Neural cell (in vitro differentiated cells): ENCODE measurements at regions not wholly inside any gene's neighbourhood (a gene's known extent, or its start where the extent isn't known, plus 50 kb on each side); places are given as distances from the start of the nearest gene placed in this dataset.

Source experiments
- H2AFZ ChIP-seq: fragments of 200-600, 300-800 bp; sonication (generic), shearing (Covaris generic); 2 replicates; pipeline ENCODE4 v1.6.0; 2014; ENCODE audit warnings: low read depth, mild to moderate bottlenecking, antibody characterized with exemption, low read length, moderate library complexity
- H3F3A ChIP-seq: fragments of 200-600 bp; shearing (Covaris generic); 2 replicates; pipeline ENCODE4 v1.6.1; 2016; ENCODE audit warnings: mild to moderate bottlenecking, moderate library complexity, mixed read lengths, antibody characterized with exemption, low read length; ENCODE audit not compliant: insufficient read depth, poor library complexity, severe bottlenecking
- H3K27ac ChIP-seq: fragments of 200-600, 300-800 bp; sonication (generic), shearing (Covaris generic); 2 replicates; pipeline ENCODE4 v1.5.1; 2014; ENCODE audit warnings: mild to moderate bottlenecking, low read length, moderate library complexity
- H3K27me3 ChIP-seq: fragments of 300-800, 200-600 bp; sonication (generic), shearing (Covaris generic); 2 replicates; pipeline ENCODE4 v1.6.0; 2014; ENCODE audit warnings: mild to moderate bottlenecking, low read depth, low read length, moderate library complexity; ENCODE audit not compliant: insufficient read depth
- H3K36me3 ChIP-seq: fragments of 300-800, 200-600 bp; sonication (generic), shearing (Covaris generic); 2 replicates; pipeline ENCODE4 v1.5.1; 2014; ENCODE audit warnings: mild to moderate bottlenecking, antibody characterized with exemption, low read length, moderate library complexity; ENCODE audit not compliant: insufficient read depth
- H3K4me2 ChIP-seq: fragments of 300-800, 200-600 bp; sonication (generic), shearing (Covaris generic); 2 replicates; pipeline ENCODE4 v1.6.0; 2014; ENCODE audit warnings: mild to moderate bottlenecking, low read length
- H3K4me3 ChIP-seq: fragments of 300-800, 200-600 bp; sonication (generic), shearing (Covaris generic); 2 replicates; pipeline ENCODE4 v1.5.1; 2014; ENCODE audit warnings: mild to moderate bottlenecking, low read length, moderate library complexity
- H3K79me2 ChIP-seq: fragments of 200-600 bp; shearing (Covaris generic); replicated peaks from 2 replicates; pipeline ENCODE4 v1.6.0; 2014; ENCODE audit warnings: mild to moderate bottlenecking, low read length, moderate library complexity; ENCODE audit not compliant: insufficient read depth
- H3K9ac ChIP-seq: fragments of 300-800, 200-600 bp; sonication (generic), shearing (Covaris generic); 2 replicates; pipeline ENCODE4 v1.6.1; 2016; ENCODE audit warnings: mild to moderate bottlenecking, low read length, mixed read lengths
- H3K9me2 ChIP-seq: fragments of 200-600 bp; shearing (Covaris generic); 2 replicates; pipeline ENCODE4 v1.6.1; 2016; ENCODE audit warnings: mild to moderate bottlenecking, low read length, mixed read lengths; ENCODE audit not compliant: insufficient read depth
- H3K9me3 ChIP-seq: fragments of 200-600, 300-800 bp; sonication (generic), shearing (Covaris generic); 2 replicates; pipeline ENCODE4 v1.6.1; 2016; ENCODE audit warnings: mild to moderate bottlenecking, mixed run types, low read length, moderate library complexity, mixed read lengths
- H4K20me1 ChIP-seq: fragments of 200-600 bp; shearing (Covaris generic); 2 replicates; pipeline ENCODE4 v1.6.1; 2016; ENCODE audit warnings: mild to moderate bottlenecking, mixed run types; ENCODE audit not compliant: insufficient read depth
- EP300 ChIP-seq: fragments of 450-650 bp; conservative IDR thresholded peaks from 2 replicates; pipeline ENCODE4 v1.6.1; 2014; ENCODE audit warnings: antibody characterized with exemption, mild to moderate bottlenecking, moderate library complexity; ENCODE audit not compliant: poor library complexity, severe bottlenecking
- EZH2 ChIP-seq: fragments of 200-600, 300-800 bp; shearing (Covaris generic), sonication (generic); IDR thresholded peaks from 2 replicates; pipeline ENCODE4 v1.6.1; 2014; ENCODE audit warnings: antibody characterized with exemption, low read length, borderline replicate concordance, mild to moderate bottlenecking; ENCODE audit not compliant: insufficient read depth, poor library complexity, severe bottlenecking
- MXI1 ChIP-seq: fragments of 450-650 bp; conservative IDR thresholded peaks from 2 replicates; pipeline ENCODE4 v1.6.1; 2014; ENCODE audit warnings: antibody characterized with exemption, mild to moderate bottlenecking; ENCODE audit not compliant: poor library complexity, severe bottlenecking
- POLR2AphosphoS5 ChIP-seq: IDR thresholded peaks from 2 replicates; pipeline ENCODE4 v1.6.1; 2012
- RAD21 ChIP-seq: fragments of 450-650 bp; conservative IDR thresholded peaks from 2 replicates; pipeline ENCODE4 v1.6.1; 2014; ENCODE audit warnings: antibody characterized with exemption, mild to moderate bottlenecking, moderate library complexity
- SMC3 ChIP-seq: fragments of 450-650 bp; conservative IDR thresholded peaks from 2 replicates; pipeline ENCODE4 v1.6.1; 2014; ENCODE audit warnings: antibody characterized with exemption, mild to moderate bottlenecking, moderate library complexity; ENCODE audit not compliant: poor library complexity
- TAF1 ChIP-seq: IDR thresholded peaks from 2 replicates; pipeline ENCODE4 v1.6.1; 2012; ENCODE audit warnings: low read depth
- TF ChIP-seq, protein P1 (sequence below): IDR thresholded peaks from 2 replicates; pipeline ENCODE4 v1.6.1; 2012; ENCODE audit warnings: borderline replicate concordance
- TF ChIP-seq, protein P2 (sequence below): fragments of 450-650 bp; IDR thresholded peaks from 2 replicates; pipeline ENCODE4 v1.5.1; 2014; ENCODE audit warnings: antibody characterized with exemption, mild to moderate bottlenecking, moderate library complexity; ENCODE audit not compliant: poor library complexity, severe bottlenecking

- H3K79me2 ChIP-seq: no peaks in the 10 kb centered on the region
- no peak overlapping the region for H3K4me3 ChIP-seq
- no peaks in the 10 kb centered on the region for H3K36me3 ChIP-seq
- no peak overlapping the region for H2AFZ ChIP-seq
- H4K20me1 ChIP-seq: no peaks in the 10 kb centered on the region
- no peaks in the 10 kb centered on the region for H3K27me3 ChIP-seq
- no peak for TF ChIP-seq TAF1
- TF ChIP-seq SMC3: no peak
- no peak for TF ChIP-seq EZH2
- TF ChIP-seq EP300: no peak
- TF ChIP-seq MXI1: no peak
- TF ChIP-seq POLR2AphosphoS5: no peak
- TF ChIP-seq RAD21: no peak
- TF ChIP-seq, protein P1, sequence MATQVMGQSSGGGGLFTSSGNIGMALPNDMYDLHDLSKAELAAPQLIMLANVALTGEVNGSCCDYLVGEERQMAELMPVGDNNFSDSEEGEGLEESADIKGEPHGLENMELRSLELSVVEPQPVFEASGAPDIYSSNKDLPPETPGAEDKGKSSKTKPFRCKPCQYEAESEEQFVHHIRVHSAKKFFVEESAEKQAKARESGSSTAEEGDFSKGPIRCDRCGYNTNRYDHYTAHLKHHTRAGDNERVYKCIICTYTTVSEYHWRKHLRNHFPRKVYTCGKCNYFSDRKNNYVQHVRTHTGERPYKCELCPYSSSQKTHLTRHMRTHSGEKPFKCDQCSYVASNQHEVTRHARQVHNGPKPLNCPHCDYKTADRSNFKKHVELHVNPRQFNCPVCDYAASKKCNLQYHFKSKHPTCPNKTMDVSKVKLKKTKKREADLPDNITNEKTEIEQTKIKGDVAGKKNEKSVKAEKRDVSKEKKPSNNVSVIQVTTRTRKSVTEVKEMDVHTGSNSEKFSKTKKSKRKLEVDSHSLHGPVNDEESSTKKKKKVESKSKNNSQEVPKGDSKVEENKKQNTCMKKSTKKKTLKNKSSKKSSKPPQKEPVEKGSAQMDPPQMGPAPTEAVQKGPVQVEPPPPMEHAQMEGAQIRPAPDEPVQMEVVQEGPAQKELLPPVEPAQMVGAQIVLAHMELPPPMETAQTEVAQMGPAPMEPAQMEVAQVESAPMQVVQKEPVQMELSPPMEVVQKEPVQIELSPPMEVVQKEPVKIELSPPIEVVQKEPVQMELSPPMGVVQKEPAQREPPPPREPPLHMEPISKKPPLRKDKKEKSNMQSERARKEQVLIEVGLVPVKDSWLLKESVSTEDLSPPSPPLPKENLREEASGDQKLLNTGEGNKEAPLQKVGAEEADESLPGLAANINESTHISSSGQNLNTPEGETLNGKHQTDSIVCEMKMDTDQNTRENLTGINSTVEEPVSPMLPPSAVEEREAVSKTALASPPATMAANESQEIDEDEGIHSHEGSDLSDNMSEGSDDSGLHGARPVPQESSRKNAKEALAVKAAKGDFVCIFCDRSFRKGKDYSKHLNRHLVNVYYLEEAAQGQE: no peak
- TF ChIP-seq, protein P2, sequence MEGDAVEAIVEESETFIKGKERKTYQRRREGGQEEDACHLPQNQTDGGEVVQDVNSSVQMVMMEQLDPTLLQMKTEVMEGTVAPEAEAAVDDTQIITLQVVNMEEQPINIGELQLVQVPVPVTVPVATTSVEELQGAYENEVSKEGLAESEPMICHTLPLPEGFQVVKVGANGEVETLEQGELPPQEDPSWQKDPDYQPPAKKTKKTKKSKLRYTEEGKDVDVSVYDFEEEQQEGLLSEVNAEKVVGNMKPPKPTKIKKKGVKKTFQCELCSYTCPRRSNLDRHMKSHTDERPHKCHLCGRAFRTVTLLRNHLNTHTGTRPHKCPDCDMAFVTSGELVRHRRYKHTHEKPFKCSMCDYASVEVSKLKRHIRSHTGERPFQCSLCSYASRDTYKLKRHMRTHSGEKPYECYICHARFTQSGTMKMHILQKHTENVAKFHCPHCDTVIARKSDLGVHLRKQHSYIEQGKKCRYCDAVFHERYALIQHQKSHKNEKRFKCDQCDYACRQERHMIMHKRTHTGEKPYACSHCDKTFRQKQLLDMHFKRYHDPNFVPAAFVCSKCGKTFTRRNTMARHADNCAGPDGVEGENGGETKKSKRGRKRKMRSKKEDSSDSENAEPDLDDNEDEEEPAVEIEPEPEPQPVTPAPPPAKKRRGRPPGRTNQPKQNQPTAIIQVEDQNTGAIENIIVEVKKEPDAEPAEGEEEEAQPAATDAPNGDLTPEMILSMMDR: no peak
- H3K9me2 ChIP-seq: no peaks in the 10 kb centered on the region
- H3K4me2 ChIP-seq: no peak overlapping the region
- no peaks in the 10 kb centered on the region for H3K9me3 ChIP-seq
- H3F3A ChIP-seq: no peaks in the 10 kb centered on the region
- no peak overlapping the region for H3K27ac ChIP-seq
- no peak overlapping the region for H3K9ac ChIP-seq
Measured at GRCh38 chr2:128415779-128416061, 97.1 kb upstream of the HS6ST1 start.

GRCh38 chr2:128416109-128416785, 97.6 kb upstream of the HS6ST1 start:
- H3K9me3 ChIP-seq: no peaks in the 10 kb centered on the region
- no peak overlapping the region for H3K9ac ChIP-seq
- H3K4me3 ChIP-seq: no peak overlapping the region
- H3K79me2 ChIP-seq: no peaks in the 10 kb centered on the region
- no peaks in the 10 kb centered on the region for H3F3A ChIP-seq
- H3K27ac ChIP-seq: no peak overlapping the region
- H3K4me2 ChIP-seq: no peak overlapping the region
- H3K9me2 ChIP-seq: no peaks in the 10 kb centered on the region
- no peak for TF ChIP-seq SMC3
- TF ChIP-seq, protein P1: no peak
- no peak for TF ChIP-seq TAF1
- TF ChIP-seq, protein P2: no peak
- no peak for TF ChIP-seq EZH2
- no peak for TF ChIP-seq EP300
- TF ChIP-seq RAD21: no peak
- no peak for TF ChIP-seq MXI1
- no peak for TF ChIP-seq POLR2AphosphoS5
- no peak overlapping the region for H2AFZ ChIP-seq
- H3K27me3 ChIP-seq: no peaks in the 10 kb centered on the region
- H3K36me3 ChIP-seq: no peaks in the 10 kb centered on the region
- no peaks in the 10 kb centered on the region for H4K20me1 ChIP-seq
